GM12892 (cell line): ENCODE measurements at regions not wholly inside any gene's neighbourhood (a gene's known extent, or its start where the extent isn't known, plus 50 kb on each side); places are given as distances from the start of the nearest gene placed in this dataset.

Experiments used
- POLR2A ChIP-seq: IDR thresholded peaks from 2 replicates; pipeline ENCODE4 v1.6.1; 2011; ENCODE audit warnings: low read depth, low read length, control low read depth
- POLR2AphosphoS5 ChIP-seq: IDR thresholded peaks from 2 replicates; pipeline ENCODE4 v1.6.1; 2011; ENCODE audit warnings: low read depth, low read length, control low read depth
- TAF1 ChIP-seq: IDR thresholded peaks from 2 replicates; pipeline ENCODE4 v1.6.1; 2011; ENCODE audit warnings: low read depth, mild to moderate bottlenecking, control low read depth, low read length, borderline replicate concordance

DNA sequence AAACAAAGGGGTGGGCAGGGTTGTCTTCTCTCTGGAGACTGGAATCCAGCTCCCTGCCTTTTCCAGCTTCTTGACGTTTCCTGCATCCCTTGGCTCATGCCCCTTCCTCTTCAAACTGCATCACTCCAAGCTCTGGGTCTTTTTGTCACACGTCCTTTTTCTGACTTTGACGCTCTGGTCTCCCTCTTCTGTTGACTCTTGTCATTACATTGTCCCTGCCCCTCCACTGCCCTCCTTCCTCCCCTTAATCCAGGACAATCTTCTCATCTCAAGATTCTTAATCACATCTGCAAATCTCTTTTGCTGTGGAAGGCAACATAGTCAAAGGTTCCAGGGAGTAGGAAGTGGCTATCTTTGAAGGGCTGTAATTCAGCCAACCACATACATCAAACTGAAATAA lies 178.3 kb downstream of the TMA16 start:
- TF ChIP-seq POLR2A (no peak), POLR2AphosphoS5 (no peak), TAF1 (no peak)
